Uterus (tissue), 2 donors: ENCODE measurements at regions not wholly inside any gene's neighbourhood (a gene's known extent, or its start where the extent isn't known, plus 50 kb on each side); places are given as distances from the start of the nearest gene placed in this dataset.

ENCODE experiments used
- POLR2A ChIP-seq, 2 donors: fragments of 450-650 bp; IDR thresholded peaks; one replicate each; pipeline ENCODE4 v1.6.1; 2016; ENCODE audit warnings: antibody characterized with exemption in 2 of 2, mild to moderate bottlenecking in 1 of 2, moderate library complexity in 1 of 2
- TF ChIP-seq, protein P1 (sequence below), 4 experiments: fragments of 200-600 bp in 2 of 4; fragments of 450-650 bp in 2 of 4; sonication (generic) in 2 of 4; IDR thresholded peaks; one replicate each; pipeline ENCODE4 v1.5.1; 2016 to 2019; ENCODE audit warnings: antibody characterized with exemption in 4 of 4, mild to moderate bottlenecking in 2 of 4, moderate library complexity in 1 of 4

- TF ChIP-seq, protein P1, sequence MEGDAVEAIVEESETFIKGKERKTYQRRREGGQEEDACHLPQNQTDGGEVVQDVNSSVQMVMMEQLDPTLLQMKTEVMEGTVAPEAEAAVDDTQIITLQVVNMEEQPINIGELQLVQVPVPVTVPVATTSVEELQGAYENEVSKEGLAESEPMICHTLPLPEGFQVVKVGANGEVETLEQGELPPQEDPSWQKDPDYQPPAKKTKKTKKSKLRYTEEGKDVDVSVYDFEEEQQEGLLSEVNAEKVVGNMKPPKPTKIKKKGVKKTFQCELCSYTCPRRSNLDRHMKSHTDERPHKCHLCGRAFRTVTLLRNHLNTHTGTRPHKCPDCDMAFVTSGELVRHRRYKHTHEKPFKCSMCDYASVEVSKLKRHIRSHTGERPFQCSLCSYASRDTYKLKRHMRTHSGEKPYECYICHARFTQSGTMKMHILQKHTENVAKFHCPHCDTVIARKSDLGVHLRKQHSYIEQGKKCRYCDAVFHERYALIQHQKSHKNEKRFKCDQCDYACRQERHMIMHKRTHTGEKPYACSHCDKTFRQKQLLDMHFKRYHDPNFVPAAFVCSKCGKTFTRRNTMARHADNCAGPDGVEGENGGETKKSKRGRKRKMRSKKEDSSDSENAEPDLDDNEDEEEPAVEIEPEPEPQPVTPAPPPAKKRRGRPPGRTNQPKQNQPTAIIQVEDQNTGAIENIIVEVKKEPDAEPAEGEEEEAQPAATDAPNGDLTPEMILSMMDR (IDR thresholded peaks at IDR 0.05): no peak
- TF ChIP-seq POLR2A (IDR thresholded peaks at IDR 0.05): no peak
Observed at GRCh38 chr5:35405938-35406337, 175.7 kb upstream of the PRLR start.
